GM19452 (cell line): ENCODE measurements at regions not wholly inside any gene's neighbourhood (a gene's known extent, or its start where the extent isn't known, plus 50 kb on each side); places are given as distances from the start of the nearest gene placed in this dataset.

ENCODE experiments used
- ATAC-seq: cut with Tn5 transposase; IDR thresholded peaks from one replicate; pipeline ENCODE4 v1.9.1; 2021; ENCODE audit not compliant: unreplicated experiment

DNA sequence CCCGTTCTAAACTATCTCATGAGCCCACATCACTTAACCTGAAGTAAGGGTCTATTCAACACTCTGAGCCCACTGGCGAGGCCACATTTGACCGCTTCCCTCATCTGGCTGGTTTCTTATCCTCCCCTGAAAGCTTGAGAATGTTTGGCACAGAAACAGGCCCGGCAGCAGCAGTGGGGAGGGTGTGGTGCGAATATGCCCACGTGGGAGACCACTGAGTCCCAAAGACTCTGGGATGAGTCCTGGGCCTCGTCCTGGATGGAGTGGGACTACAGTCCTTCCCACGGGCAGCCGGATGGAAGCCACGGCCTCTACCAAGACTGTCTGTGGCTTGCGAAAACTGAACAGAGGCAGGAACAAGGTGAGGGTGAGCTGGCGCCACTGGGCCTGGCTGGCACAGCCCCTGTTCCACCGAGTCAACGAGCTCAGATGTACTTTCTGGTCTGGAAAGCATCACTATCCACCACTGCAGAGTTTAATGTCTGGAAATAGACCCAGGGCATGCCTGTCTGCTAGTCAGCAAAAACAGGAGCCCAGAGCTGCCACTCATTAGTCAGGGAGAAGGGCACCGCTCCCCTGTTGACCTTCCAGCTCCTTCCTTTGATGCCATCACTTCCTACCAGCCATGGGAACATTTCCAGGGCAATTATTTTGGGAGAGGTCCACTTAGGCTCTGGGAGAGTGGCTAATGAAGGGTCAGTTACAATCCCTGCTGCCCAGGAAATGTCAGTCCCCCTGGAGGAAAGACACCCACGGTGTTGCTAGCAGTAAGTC lies 386.6 kb downstream of the MATN1 start:
- ATAC-seq = no peak

GRCh38 chr1:30335997-30336390 lies 387.4 kb downstream of the MATN1 start:
- no peak for ATAC-seq

- ATAC-seq = no peak
These were observed 387.9 kb downstream of the MATN1 start for GRCh38 chr1:30335389-30335996.

GRCh38 chr1:30334767-30335166 lies 388.6 kb downstream of the MATN1 start:
- ATAC-seq = no peak

DNA sequence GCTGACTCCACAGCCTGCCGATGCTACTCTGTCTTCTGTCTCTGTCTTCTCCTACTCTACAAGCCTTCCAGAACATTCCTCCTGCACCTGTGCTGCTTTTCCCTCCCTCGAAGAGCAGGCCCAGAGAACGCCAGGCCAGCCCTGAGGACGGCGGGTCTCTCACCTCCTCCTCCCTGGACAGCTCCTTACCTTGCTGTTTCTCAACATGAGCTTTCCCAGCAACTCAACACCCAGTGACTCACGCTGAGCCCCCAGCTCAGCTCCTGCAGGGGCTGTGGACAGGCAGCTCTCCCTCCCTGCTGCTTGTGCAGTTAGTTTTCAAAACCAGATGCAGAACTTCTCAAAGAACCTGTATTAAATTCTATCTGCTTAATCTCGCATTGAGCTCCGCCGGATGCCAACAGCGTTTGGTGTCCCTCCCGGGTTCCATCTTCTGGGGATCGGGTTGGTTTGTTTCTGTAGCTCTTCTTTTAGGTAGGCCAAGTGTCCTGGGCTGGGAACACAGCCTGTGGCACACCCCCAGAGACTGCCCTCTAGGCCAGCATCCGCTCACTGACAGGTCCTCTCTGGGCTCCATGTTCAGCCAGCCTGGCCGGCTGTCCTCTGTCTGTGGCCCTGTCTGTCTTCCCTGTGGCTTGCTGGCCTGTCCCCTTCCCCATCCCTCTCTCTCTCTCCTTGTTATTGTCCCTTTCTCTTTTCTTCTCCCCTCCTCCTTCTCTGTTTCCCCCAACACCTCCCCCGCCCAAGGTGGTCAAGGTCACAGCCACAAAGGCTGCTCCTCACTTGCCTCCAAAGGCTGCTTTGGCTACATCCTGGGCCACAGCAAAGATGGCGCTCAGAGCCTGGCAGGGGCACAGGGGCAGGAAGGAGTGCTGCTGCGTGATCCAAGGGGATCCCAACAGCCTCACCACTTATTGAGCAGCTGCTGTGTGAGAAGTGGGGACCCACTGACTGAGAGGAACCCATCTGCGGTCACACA lies 391.0 kb downstream of the MATN1 start:
- ATAC-seq = no peak

DNA sequence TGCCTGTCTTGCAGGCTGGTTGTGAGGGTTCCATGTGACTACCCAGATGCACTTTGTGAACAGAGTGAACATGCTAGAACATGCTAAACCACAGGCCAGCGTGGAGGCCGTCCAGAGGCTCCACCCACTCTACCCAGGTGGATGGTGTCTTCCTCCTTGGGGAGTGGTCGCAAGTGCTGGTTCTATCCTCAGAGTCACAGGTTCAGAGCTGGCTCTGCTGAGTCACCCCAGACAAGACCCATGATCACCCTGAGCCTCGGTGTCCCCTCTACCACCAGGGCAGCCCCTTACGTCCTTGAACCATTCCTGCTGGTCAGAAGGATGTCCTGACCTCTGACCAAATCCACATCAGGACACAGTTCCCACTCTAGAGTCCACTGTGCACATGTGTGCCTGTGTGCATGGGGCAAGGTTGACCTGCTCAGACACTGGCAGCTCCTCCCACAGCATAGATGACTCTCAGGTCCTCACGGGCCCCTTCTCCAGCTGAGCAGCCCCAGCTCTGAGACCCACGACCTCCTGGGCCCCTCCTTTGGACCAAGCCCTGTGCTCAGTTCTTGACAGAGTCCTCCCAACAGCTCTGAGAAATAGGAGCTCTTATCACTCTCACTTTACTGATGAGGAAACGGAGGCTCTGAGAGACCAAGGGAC lies 391.8 kb downstream of the MATN1 start:
- ATAC-seq = no peak

DNA sequence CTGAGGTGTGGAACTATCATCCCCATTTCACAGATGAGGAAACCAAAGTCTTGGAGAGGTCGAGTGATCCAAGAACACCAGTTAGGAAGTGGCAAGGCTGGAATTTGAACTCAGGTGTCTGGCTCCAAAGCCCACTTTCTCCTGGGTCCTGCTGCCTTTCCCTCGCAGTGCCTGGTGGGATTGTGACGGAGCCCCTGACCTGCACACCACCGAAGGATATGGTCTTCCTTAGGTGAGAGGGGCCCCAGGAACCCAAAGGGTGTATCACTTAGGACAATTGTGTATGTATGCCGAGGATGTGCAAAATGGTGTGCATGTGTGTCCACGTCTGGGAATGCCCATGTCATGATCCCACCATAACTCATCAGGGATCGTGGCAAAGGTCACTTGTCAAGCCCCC lies 392.7 kb downstream of the MATN1 start:
- ATAC-seq = no peak

- no peak for ATAC-seq
These were observed 393.4 kb downstream of the MATN1 start for GRCh38 chr1:30329802-30330557.

DNA sequence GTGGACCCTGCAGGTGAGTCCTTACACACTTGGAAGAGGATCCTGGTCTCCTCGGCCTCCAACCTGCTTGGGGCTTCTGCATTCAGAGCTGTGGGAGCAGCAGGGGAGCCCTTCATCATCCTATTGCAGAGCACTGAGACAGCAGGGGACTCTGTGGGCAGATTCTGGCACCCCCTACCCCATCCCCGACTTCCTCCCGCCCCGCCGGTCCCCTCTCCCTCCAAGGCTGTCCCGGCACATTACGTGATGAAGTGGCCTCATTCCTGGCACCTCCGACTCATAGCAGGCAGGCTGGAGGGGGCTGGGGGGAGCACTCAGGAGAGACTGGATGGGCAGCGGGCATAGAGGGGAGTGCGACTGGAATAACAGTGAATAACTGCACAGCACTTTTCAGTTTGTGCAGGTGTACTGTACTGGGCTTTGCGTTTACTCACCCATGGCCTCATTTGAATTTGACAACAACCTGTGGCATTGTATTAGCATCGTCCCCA lies 394.1 kb downstream of the MATN1 start:
- ATAC-seq = no peak

DNA sequence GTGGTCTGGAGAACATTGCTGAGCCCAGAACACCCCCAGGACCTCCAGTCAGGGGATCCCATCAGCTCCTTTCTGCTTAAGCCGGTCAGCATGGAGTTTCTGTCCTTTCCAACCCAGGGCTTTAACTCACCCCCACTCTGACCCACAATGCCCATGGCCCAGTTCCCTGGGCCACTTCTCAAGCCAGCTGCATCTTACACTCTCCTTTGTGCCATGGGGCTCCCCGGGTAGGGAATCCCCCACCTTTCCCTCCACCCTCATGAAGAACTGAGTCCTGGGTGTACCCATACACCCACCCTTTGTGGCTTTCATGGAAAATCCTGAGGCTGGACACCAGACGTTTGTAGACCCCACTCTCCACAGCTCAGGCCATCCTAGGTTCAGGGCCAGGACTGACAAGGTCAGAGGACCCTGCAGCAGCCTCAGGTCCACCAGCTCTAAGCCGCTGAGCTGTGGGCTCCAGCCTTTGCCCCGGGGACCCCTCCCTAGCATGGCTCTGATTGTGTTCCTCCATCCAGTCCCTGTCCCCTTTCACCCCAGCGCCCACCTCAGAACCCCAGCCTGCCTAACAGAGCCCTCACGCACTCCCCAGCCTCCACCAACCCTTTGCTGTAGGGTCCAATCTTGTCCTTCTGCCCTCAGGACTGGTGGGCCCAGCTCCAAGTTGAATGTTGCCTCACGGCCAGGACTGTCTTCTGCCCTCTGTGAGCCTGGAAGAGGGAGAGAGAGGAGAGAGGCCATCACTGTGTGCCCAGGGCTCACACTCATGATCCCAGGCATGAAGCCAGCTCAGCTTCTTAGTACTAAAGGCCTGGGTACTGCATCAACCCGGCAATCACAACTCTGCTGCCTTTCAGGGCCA lies 394.8 kb downstream of the MATN1 start:
- ATAC-seq = no peak

DNA sequence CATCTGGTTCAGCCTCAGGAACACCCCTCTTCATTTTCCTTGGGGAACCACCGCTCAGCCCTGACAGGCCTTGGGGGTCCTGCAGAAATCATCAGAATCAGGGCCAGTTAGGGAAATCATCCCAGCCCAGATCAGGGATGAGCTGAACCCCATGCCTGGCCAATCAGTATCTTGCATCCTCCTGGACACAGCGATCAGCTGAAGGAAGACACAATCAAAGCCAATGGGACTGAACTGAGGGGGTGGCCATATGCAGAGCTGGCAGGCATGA lies 395.4 kb downstream of the MATN1 start:
- ATAC-seq = no peak

- ATAC-seq = no peak
These were observed 395.9 kb downstream of the MATN1 start for GRCh38 chr1:30327370-30328099.

- ATAC-seq = no peak
These were observed 397.4 kb downstream of the MATN1 start for GRCh38 chr1:30325999-30326398.

DNA sequence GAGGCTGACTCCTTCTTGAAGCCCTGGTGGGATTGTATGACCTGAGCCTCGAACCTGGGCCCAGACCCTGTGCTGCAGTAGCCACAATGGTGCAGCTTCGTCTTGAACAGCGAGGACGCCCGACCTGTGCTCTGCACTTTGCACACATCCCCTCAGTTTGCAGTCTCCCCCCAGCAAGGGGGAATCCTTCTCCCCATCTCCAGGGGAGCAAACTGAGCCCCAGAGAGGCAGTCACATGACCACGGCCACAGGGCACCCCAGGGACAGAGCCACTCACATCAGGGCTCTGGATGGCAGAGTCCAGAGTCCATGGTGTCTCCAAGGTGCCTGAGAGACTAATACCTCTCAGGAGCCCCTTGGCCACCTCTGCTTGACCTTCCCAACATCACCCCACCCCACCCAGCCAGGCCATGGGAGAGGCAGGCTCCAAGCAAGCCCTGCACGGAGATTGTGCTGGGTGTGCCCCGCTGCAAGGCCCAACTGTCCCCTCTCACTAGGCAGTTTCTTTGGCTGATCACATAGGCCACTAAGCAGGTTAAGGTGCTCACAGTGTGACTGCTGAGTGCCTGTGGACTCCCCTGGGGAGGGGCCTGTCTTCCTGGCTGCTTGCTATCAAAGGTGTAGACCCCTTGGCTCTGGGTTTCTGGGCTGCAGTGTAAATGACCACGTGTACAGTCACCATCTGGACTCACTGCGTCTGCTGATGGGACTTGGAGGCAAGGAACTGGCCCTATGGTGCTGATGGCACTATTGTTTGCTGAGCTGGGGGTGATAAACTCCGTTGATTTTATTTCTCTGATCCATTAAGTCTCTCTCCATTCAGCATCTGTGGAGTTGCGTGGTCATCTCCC lies 398.1 kb downstream of the MATN1 start:
- ATAC-seq = no peak

- no peak for ATAC-seq
These were observed 398.9 kb downstream of the MATN1 start for GRCh38 chr1:30324251-30325084.

GRCh38 chr1:30323841-30324240 lies 399.5 kb downstream of the MATN1 start:
- ATAC-seq = no peak

- no peak for ATAC-seq
These were observed 400.0 kb downstream of the MATN1 start for GRCh38 chr1:30323352-30323751.
